IMR-90 (cell line): ENCODE measurements at regions not wholly inside any gene's neighbourhood (a gene's known extent, or its start where the extent isn't known, plus 50 kb on each side); places are given as distances from the start of the nearest gene placed in this dataset.

ENCODE experiments used
- ATAC-seq: fragments of 200-7000 bp; cut with Tn5 transposase; 2 replicates; pipeline ENCODE4 v1.9.1; 2020; ENCODE audit warnings: low read depth, mild to moderate bottlenecking, moderate library complexity
- BruUV-seq: library from RNA; stranded (reverse); fragments of 400-500 nt; replicated peaks from 2 replicates; lab custom pipeline; 2021; lab: Mats Ljungman, UMichigan
- CTCF ChIA-PET: fragments of 300-600 bp; formaldehyde crosslinking; extraction: SDS; loops from one replicate; lab custom pipeline; 2021; ENCODE audit warnings: antibody characterized with exemption; lab: Yijun Ruan, JAX
- POLR2A ChIA-PET: fragments of 300-600 bp; sonication (Branson Sonifier 250); formaldehyde crosslinking; loops from one replicate; lab custom pipeline; 2022; ENCODE audit warnings: antibody characterized with exemption; ENCODE audit not compliant: unreplicated experiment; lab: Charles Lee
- DNase-seq: peaks from one replicate; pipeline ENCODE4 v3.0.0; 2013
- H2AFZ ChIP-seq: replicated peaks from 2 replicates; pipeline ENCODE3; 2013; ENCODE audit warnings: low read length, mild to moderate bottlenecking; ENCODE audit not compliant: poor library complexity
- H2AK5ac ChIP-seq: 2 replicates; pipeline ENCODE4 v1.6.1; 2013; ENCODE audit warnings: low read depth, low read length, inconsistent platforms
- H2AK9ac ChIP-seq: replicated peaks from 2 replicates; pipeline ENCODE3; 2013; ENCODE audit warnings: mild to moderate bottlenecking, low read depth, low read length, moderate library complexity; ENCODE audit not compliant: poor library complexity
- H2BK120ac ChIP-seq: 2 replicates; pipeline ENCODE4 v1.6.1; 2013; ENCODE audit warnings: low read depth, low read length, inconsistent platforms
- H2BK15ac ChIP-seq: 3 replicates; pipeline ENCODE4 v1.6.1; 2013; ENCODE audit warnings: low read depth, low read length, inconsistent platforms
- H2BK20ac ChIP-seq: 2 replicates; pipeline ENCODE4 v1.6.1; 2013; ENCODE audit warnings: low read depth, mild to moderate bottlenecking, inconsistent platforms, low read length, moderate library complexity
- H2BK5ac ChIP-seq: 2 replicates; pipeline ENCODE4 v1.6.1; 2013; ENCODE audit warnings: mild to moderate bottlenecking, low read depth, low read length, inconsistent platforms; ENCODE audit not compliant: poor library complexity, severe bottlenecking
- H3K14ac ChIP-seq: replicated peaks from 2 replicates; pipeline ENCODE4 v1.6.1; 2013; ENCODE audit warnings: low read depth, low read length, inconsistent platforms
- H3K18ac ChIP-seq: 2 replicates; pipeline ENCODE4 v1.6.1; 2013; ENCODE audit warnings: low read depth, low read length, control low read depth
- H3K23ac ChIP-seq: 2 replicates; pipeline ENCODE4 v1.6.1; 2013; ENCODE audit warnings: low read depth, low read length, inconsistent platforms
- H3K27ac ChIP-seq: 2 replicates; pipeline ENCODE4 v1.5.1; 2013; ENCODE audit warnings: mild to moderate bottlenecking, control low read depth, low read length; ENCODE audit not compliant: insufficient read depth
- H3K27me3 ChIP-seq: 2 replicates; pipeline ENCODE4 v1.6.1; 2013; ENCODE audit warnings: low read length; ENCODE audit not compliant: control insufficient read depth, insufficient read depth
- H3K36me3 ChIP-seq: 2 replicates; pipeline ENCODE4 v1.6.1; 2013; ENCODE audit warnings: low read length, mixed read lengths; ENCODE audit not compliant: control insufficient read depth, insufficient read depth
- H3K4ac ChIP-seq: 2 replicates; pipeline ENCODE4 v1.6.1; 2013; ENCODE audit warnings: low read depth, low read length, inconsistent platforms
- H3K4me1 ChIP-seq: 2 replicates; pipeline ENCODE4 v1.6.1; 2013; ENCODE audit warnings: low read length, mixed read lengths; ENCODE audit not compliant: control insufficient read depth, insufficient read depth
- H3K4me2 ChIP-seq: 2 replicates; pipeline ENCODE4 v1.6.1; 2013; ENCODE audit warnings: low read depth, mild to moderate bottlenecking, control low read depth, low read length, moderate library complexity
- H3K4me3 ChIP-seq: 2 replicates; pipeline ENCODE4 v1.5.1; 2013; ENCODE audit warnings: low read depth, mild to moderate bottlenecking, control low read depth, low read length, moderate library complexity; ENCODE audit not compliant: insufficient read depth
- H3K56ac ChIP-seq: 2 replicates; pipeline ENCODE4 v1.6.1; 2013; ENCODE audit warnings: low read length, inconsistent platforms; ENCODE audit not compliant: insufficient read depth; ENCODE audit errors: extremely low read depth
- H3K79me1 ChIP-seq, 2 experiments: 2 replicates each; pipeline ENCODE4 v1.6.1; 2013; ENCODE audit warnings: low read length in 2 of 2, inconsistent platforms in 1 of 2, low read depth in 1 of 2
- H3K9ac ChIP-seq: 2 replicates; pipeline ENCODE4 v1.6.1; 2013; ENCODE audit warnings: low read depth, low read length, control low read depth
- H3K9me1 ChIP-seq: 2 replicates; pipeline ENCODE4 v1.6.1; 2013; ENCODE audit warnings: low read length, inconsistent platforms; ENCODE audit not compliant: insufficient read depth
- H3K9me3 ChIP-seq: 2 replicates; pipeline ENCODE4 v1.6.1; 2013; ENCODE audit warnings: low read length; ENCODE audit not compliant: control insufficient read depth, insufficient read depth
- H4K20me1 ChIP-seq: 2 replicates; pipeline ENCODE4 v1.6.1; 2013; ENCODE audit warnings: low read length, inconsistent platforms; ENCODE audit not compliant: insufficient read depth
- H4K5ac ChIP-seq: 2 replicates; pipeline ENCODE4 v1.6.1; 2013; ENCODE audit warnings: mild to moderate bottlenecking, low read depth, low read length, control low read depth
- H4K8ac ChIP-seq, 2 experiments: 2 replicates each; pipeline ENCODE4 v1.6.1; 2013; ENCODE audit warnings: low read depth in 2 of 2, low read length in 2 of 2, control low read depth in 1 of 2, inconsistent platforms in 1 of 2
- H4K91ac ChIP-seq: 2 replicates; pipeline ENCODE4 v1.6.1; 2013; ENCODE audit warnings: low read depth, low read length, inconsistent platforms; ENCODE audit not compliant: insufficient read depth
- BHLHE40 ChIP-seq: fragments of 150-350 bp; IDR thresholded peaks from 2 replicates; pipeline ENCODE4 v1.6.1; 2016; ENCODE audit warnings: mild to moderate bottlenecking, low read depth, low read length
- CEBPB ChIP-seq: IDR thresholded peaks from 2 replicates; pipeline ENCODE4 v1.6.1; 2012; ENCODE audit warnings: low read depth, low read length, improper control_type of control experiment
- CHD1 ChIP-seq: IDR thresholded peaks from 2 replicates; pipeline ENCODE4 v1.6.1; 2012; ENCODE audit warnings: low read depth, low read length, improper control_type of control experiment
- CTCF ChIP-seq: conservative IDR thresholded peaks from 2 replicates; pipeline ENCODE4 v1.5.1; 2012; ENCODE audit warnings: mild to moderate bottlenecking, low read depth, low read length, improper control_type of control experiment
- FOS ChIP-seq: fragments of 150-350 bp; IDR thresholded peaks from 2 replicates; pipeline ENCODE4 v1.6.1; 2016; ENCODE audit warnings: low read depth, low read length
- MAFK ChIP-seq: IDR thresholded peaks from 2 replicates; pipeline ENCODE4 v1.6.1; 2012; ENCODE audit warnings: low read depth, low read length, improper control_type of control experiment
- MAZ ChIP-seq: IDR thresholded peaks from 2 replicates; pipeline ENCODE4 v1.6.1; 2012; ENCODE audit warnings: low read depth, mild to moderate bottlenecking, low read length, improper control_type of control experiment, moderate library complexity, borderline replicate concordance
- MXI1 ChIP-seq: IDR thresholded peaks from 2 replicates; pipeline ENCODE4 v1.6.1; 2012; ENCODE audit warnings: low read depth, mild to moderate bottlenecking, low read length, moderate library complexity, borderline replicate concordance
- NFE2L2 ChIP-seq: fragments of 150-350 bp; IDR thresholded peaks from 2 replicates; pipeline ENCODE4 v1.6.1; 2016; ENCODE audit warnings: low read depth, mild to moderate bottlenecking, low read length
- POLR2A ChIP-seq: IDR thresholded peaks from 2 replicates; pipeline ENCODE4 v1.6.1; 2012; ENCODE audit warnings: mild to moderate bottlenecking, low read depth, low read length
- RAD21 ChIP-seq: IDR thresholded peaks from 2 replicates; pipeline ENCODE4 v1.6.1; 2012; ENCODE audit warnings: low read length, improper control_type of control experiment
- RCOR1 ChIP-seq: IDR thresholded peaks from 2 replicates; pipeline ENCODE4 v1.6.1; 2012; ENCODE audit warnings: mild to moderate bottlenecking, low read length, improper control_type of control experiment; ENCODE audit not compliant: insufficient replicate concordance
- RFX5 ChIP-seq: IDR thresholded peaks from 2 replicates; pipeline ENCODE4 v1.8.0; 2012; ENCODE audit warnings: low read depth, mild to moderate bottlenecking, low read length, moderate library complexity
- SMC3 ChIP-seq: fragments of 150-350 bp; IDR thresholded peaks from 2 replicates; pipeline ENCODE4 v1.6.1; 2016; ENCODE audit warnings: low read depth, mild to moderate bottlenecking, antibody characterized with exemption, low read length, moderate library complexity
- USF2 ChIP-seq: fragments of 150-350 bp; IDR thresholded peaks from 2 replicates; pipeline ENCODE4 v1.6.1; 2017; ENCODE audit warnings: mild to moderate bottlenecking, antibody characterized with exemption, low read length, low read depth
- WGBS, 2 experiments: methylation state at CpG; one replicate each; pipeline versions ENCODE4 v1.1.5 to v1.1.7; 2013; ENCODE audit warnings: missing lambda C conversion rate in 2 of 2; ENCODE audit not compliant: insufficient read length in 1 of 2; ENCODE audit errors: extremely low coverage in 2 of 2; 5-methylcytosine and 5-hydroxymethylcytosine counted together
- dilution Hi-C: fragments of 300-500 bp; cut with HindIII; formaldehyde crosslinking; loops from one replicate; pipeline ENCODE4 v1.14.3; 2018; ENCODE audit warnings: low sequenced_read_pairs; ENCODE audit not compliant: unreplicated experiment
- in situ Hi-C: fragments of 300-500 bp; cut with MboI; formaldehyde crosslinking; loops from 3 replicates; pipeline ENCODE4 v1.14.3; 2019; ENCODE audit warnings: low sequenced_read_pairs, inconsistent platforms, mixed read lengths
- intact Hi-C: fragments of 100-400 bp; cut with micrococcal nuclease; formaldehyde crosslinking; loops from 2 replicates; pipeline ENCODE4 v1.10.0; 2022
- TF ChIP-seq, protein P1 (sequence below): fragments of 150-350 bp; IDR thresholded peaks from 2 replicates; pipeline ENCODE4 v1.6.1; 2016; ENCODE audit warnings: low read depth, mild to moderate bottlenecking, low read length, moderate library complexity, borderline replicate concordance

DNA sequence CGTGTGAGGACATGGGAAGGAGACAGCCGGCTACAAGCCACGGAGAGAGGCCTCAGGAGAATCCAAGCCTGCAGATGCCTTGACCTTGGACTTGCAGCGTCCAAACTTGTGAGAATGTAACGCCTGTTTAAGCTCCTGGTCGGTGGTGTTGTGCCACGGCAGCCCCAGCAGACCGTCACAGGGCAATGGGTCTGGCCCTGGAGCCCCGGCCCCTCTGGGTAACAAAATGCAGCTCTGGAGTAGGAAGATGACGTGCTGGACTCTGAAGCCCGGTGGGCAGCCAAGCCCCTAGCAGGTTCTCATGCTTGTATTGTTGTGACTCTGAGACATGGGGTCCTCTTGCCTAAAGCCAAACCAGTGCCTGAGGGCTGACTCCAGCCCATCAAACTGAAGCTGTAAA is 174.7 kb downstream of the IRX2 start:
- dilution Hi-C loops, result no loop called here
- no peak overlapping the region for H3K23ac ChIP-seq
- no peak for ATAC-seq
- H3K79me1 ChIP-seq, result no peaks in the 10 kb centered on the region
- no peak overlapping the region for H3K9ac ChIP-seq
- H2BK120ac ChIP-seq, result no peak overlapping the region
- no TSS peak for BruUV-seq
- H3K9me1 ChIP-seq, result no peaks in the 10 kb centered on the region
- no peak overlapping the region for H3K56ac ChIP-seq
- no peak overlapping the region for H2AK5ac ChIP-seq
- intact Hi-C loops, result no loop called here
- H3K27ac ChIP-seq, result no peak overlapping the region
- no peaks in the 10 kb centered on the region for H3K27me3 ChIP-seq
- H3K4me3 ChIP-seq, result no peak overlapping the region
- H3K4me1 ChIP-seq, result no peaks in the 10 kb centered on the region
- H3K14ac ChIP-seq, result no peak overlapping the region
- peaks cover 29% of the 10 kb centered on the region for H3K9me3 ChIP-seq
- TF ChIP-seq MAFK, result no peak
- no peak for TF ChIP-seq RFX5
- no peak for TF ChIP-seq NFE2L2
- TF ChIP-seq RAD21, result no peak
- TF ChIP-seq SMC3, result no peak
- TF ChIP-seq USF2, result no peak
- no peak for TF ChIP-seq CTCF
- no peak for TF ChIP-seq MAZ
- no peak for TF ChIP-seq CEBPB
- no peak for TF ChIP-seq RCOR1
- TF ChIP-seq BHLHE40, result no peak
- TF ChIP-seq MXI1, result no peak
- TF ChIP-seq CHD1, result no peak
- TF ChIP-seq, protein P1, sequence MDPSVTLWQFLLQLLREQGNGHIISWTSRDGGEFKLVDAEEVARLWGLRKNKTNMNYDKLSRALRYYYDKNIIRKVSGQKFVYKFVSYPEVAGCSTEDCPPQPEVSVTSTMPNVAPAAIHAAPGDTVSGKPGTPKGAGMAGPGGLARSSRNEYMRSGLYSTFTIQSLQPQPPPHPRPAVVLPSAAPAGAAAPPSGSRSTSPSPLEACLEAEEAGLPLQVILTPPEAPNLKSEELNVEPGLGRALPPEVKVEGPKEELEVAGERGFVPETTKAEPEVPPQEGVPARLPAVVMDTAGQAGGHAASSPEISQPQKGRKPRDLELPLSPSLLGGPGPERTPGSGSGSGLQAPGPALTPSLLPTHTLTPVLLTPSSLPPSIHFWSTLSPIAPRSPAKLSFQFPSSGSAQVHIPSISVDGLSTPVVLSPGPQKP, result no peak
- no peak for TF ChIP-seq FOS
- no peak for TF ChIP-seq POLR2A
- H4K20me1 ChIP-seq, result no peaks in the 10 kb centered on the region
- no peak for DNase-seq
- H4K5ac ChIP-seq, result no peak overlapping the region
- H4K8ac ChIP-seq, result no peak overlapping the region
- in situ Hi-C loops, result no loop called here
- no peak overlapping the region for H4K91ac ChIP-seq
- 68% methylated on average over 2 of the region's 11 CpGs; no CpG with 5 or more reads in 1 of the 2 experiments for WGBS, 2 experiments
- CTCF ChIA-PET, result interaction anchor here (0.9 kb wide), 1 partner anchor 10 kb away, joined by 3 read pairs; no protein-coding TSS in a partner anchor
- no peak overlapping the region for H3K4me2 ChIP-seq
- POLR2A ChIA-PET, result no interaction called here
- no peak overlapping the region for H2BK20ac ChIP-seq
- no peak overlapping the region for H2BK5ac ChIP-seq
- no peak overlapping the region for H2AK9ac ChIP-seq
- no peak overlapping the region for H3K4ac ChIP-seq
- H3K36me3 ChIP-seq, result no peaks in the 10 kb centered on the region
- H3K18ac ChIP-seq, result no peak overlapping the region
- no peak overlapping the region for H2BK15ac ChIP-seq
- no peak overlapping the region for H2AFZ ChIP-seq
